GM12878 (cell line): ENCODE measurements at regions not wholly inside any gene's neighbourhood (a gene's known extent, or its start where the extent isn't known, plus 50 kb on each side); places are given as distances from the start of the nearest gene placed in this dataset.

Experiments
- ATAC-seq: fragments of 200-7000 bp; cut with Tn5 transposase; 3 replicates; pipeline ENCODE4 v1.9.1; 2020; ENCODE audit warnings: mild to moderate bottlenecking, moderate library complexity
- BruUV-seq: library from RNA; stranded (reverse); fragments of 400-500 nt; replicated peaks from 2 replicates; lab custom pipeline; 2021; lab: Mats Ljungman, UMichigan
- CTCF ChIA-PET: fragments of 300-600 bp; sonication (Branson Sonifier 250); formaldehyde crosslinking; extraction: SDS; loops from one replicate; lab custom pipeline; 2021; ENCODE audit warnings: inconsistent platforms; lab: Yijun Ruan, JAX
- POLR2A ChIA-PET: fragments of 350-600 bp; formaldehyde crosslinking; extraction: SDS; loops from one replicate; lab custom pipeline; 2021; ENCODE audit warnings: inconsistent platforms; lab: Charles Lee
- RAD21 ChIA-PET: fragments of 300-600 bp; sonication (Branson Sonifier 250); formaldehyde crosslinking; loops from one replicate; lab custom pipeline; 2023; ENCODE audit warnings: antibody characterized with exemption; ENCODE audit not compliant: unreplicated experiment; lab: Charles Lee
- SMC1A ChIA-PET: fragments of 300-600 bp; sonication (Branson Sonifier 250); formaldehyde crosslinking; loops from one replicate; lab custom pipeline; 2023; ENCODE audit not compliant: unreplicated experiment, uncharacterized antibody; lab: Charles Lee
- DNase-seq: peaks from one replicate; pipeline ENCODE4 v3.0.0-alpha.2; 2011; ENCODE audit warnings: low read depth, low spot score
- FAIRE-seq: peaks from 3 replicates; lab custom pipeline; 2011; peaks lifted over from hg19 to GRCh38; lab: Jason Lieb, UNC
- H2AFZ ChIP-seq: 2 replicates; pipeline ENCODE4 v1.6.0; 2011; ENCODE audit warnings: low read depth, low read length, control low read depth; ENCODE audit not compliant: control insufficient read depth
- H3K27ac ChIP-seq: 2 replicates; pipeline ENCODE4 v1.5.1; 2011; ENCODE audit warnings: control low read depth; ENCODE audit not compliant: control insufficient read depth, insufficient read depth
- H3K27me3 ChIP-seq, 2 experiments: replicated peaks in 1 of 2; 2 replicates each; pipeline versions ENCODE4 v1.6.0 to v1.6.1; 2011; ENCODE audit warnings: low read length in 1 of 2; ENCODE audit not compliant: control insufficient read depth in 2 of 2, insufficient read depth in 2 of 2
- H3K36me3 ChIP-seq, 2 experiments: 2 replicates each; pipeline ENCODE4 v1.5.1; 2011; ENCODE audit warnings: low read length in 1 of 2; ENCODE audit not compliant: control insufficient read depth in 2 of 2, insufficient read depth in 2 of 2
- H3K4me1 ChIP-seq: 2 replicates; pipeline ENCODE4 v1.6.1; 2011; ENCODE audit warnings: mild to moderate bottlenecking, low read length, moderate library complexity, mixed read lengths; ENCODE audit not compliant: control insufficient read depth, insufficient read depth
- H3K4me2 ChIP-seq: 2 replicates; pipeline ENCODE4 v1.6.0; 2011; ENCODE audit warnings: control low read depth; ENCODE audit not compliant: control insufficient read depth, insufficient read depth
- H3K4me3 ChIP-seq: fragments of 200-600 bp; sonication (generic); 2 replicates; pipeline ENCODE4 v1.5.1; 2016
- H3K79me2 ChIP-seq: 2 replicates; pipeline ENCODE4 v1.6.0; 2011; ENCODE audit warnings: low read length; ENCODE audit not compliant: control insufficient read depth, insufficient read depth
- H3K9ac ChIP-seq: 2 replicates; pipeline ENCODE4 v1.8.0; 2011; ENCODE audit warnings: low read length, control low read depth, mixed read lengths; ENCODE audit not compliant: control insufficient read depth, insufficient read depth
- H3K9me3 ChIP-seq: replicated peaks from 3 replicates; pipeline ENCODE4 v1.5.1; 2011; ENCODE audit warnings: mild to moderate bottlenecking, low read length; ENCODE audit not compliant: control insufficient read depth, insufficient read depth
- H4K20me1 ChIP-seq: 2 replicates; pipeline ENCODE4 v1.6.0; 2011; ENCODE audit not compliant: control insufficient read depth, insufficient read depth
- CBX3 ChIP-seq: fragments of 200-600 bp; sonication (generic); IDR thresholded peaks from 2 replicates; pipeline ENCODE4 v1.6.1; 2016; ENCODE audit warnings: low read depth, borderline replicate concordance
- MYB ChIP-seq: fragments of 150-350 bp; IDR thresholded peaks from 2 replicates; pipeline ENCODE4 v1.6.1; 2014; ENCODE audit warnings: mild to moderate bottlenecking, low read depth, low read length, borderline replicate concordance
- RCOR1 ChIP-seq: conservative IDR thresholded peaks from 2 replicates; pipeline ENCODE4 v1.6.1; 2012; ENCODE audit warnings: low read depth, low read length, improper control_type of control experiment
- RFX5 ChIP-seq: IDR thresholded peaks from 2 replicates; pipeline ENCODE4 v1.6.1; 2011; ENCODE audit warnings: low read depth, low read length, improper control_type of control experiment
- WGBS: methylation state at CpG from one replicate; pipeline ENCODE4 v1.1.6; 2016; ENCODE audit warnings: low lambda C conversion rate; ENCODE audit not compliant: insufficient replicate concordance, insufficient coverage; ENCODE audit errors: missing lambda C conversion rate; 5-methylcytosine and 5-hydroxymethylcytosine counted together
- in situ Hi-C: fragments of 300-500 bp; cut with MboI; formaldehyde crosslinking; loops from 9 replicates; pipeline ENCODE4 v1.14.3; 2018; ENCODE audit warnings: mixed read lengths
- intact Hi-C: fragments of 100-400 bp; cut with micrococcal nuclease; formaldehyde crosslinking; loops from one replicate; pipeline ENCODE4 v1.14.2; 2022; ENCODE audit not compliant: unreplicated experiment
- TF ChIP-seq, protein P1 (sequence below): fragments of 450-650 bp; formaldehyde crosslinking; IDR thresholded peaks from 2 replicates; pipeline ENCODE4 v1.5.0; 2022; ENCODE audit warnings: mild to moderate bottlenecking, missing genetic modification characterization
- TF ChIP-seq, protein P2 (sequence below): fragments of 450-650 bp; IDR thresholded peaks from 2 replicates; pipeline ENCODE4 v1.6.1; 2014; ENCODE audit warnings: mild to moderate bottlenecking

DNA sequence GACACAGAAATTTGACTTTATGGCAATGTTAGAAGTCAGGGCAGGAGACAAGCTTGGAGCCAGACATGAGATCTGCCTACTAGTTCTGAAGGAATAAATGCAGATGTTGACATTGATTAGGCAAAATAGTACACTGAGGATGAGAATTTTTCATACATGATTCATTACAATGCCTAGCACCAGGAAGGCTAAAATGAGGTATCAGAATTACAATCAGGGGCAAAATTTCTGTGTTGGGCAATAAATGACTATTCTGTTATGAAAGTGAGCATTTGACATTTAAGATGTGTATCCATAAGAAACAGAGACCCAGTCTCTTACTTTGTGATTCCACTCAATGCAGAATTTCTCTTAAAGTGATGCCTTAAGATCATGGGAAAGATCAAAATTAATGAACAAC, 92.4 kb upstream of the CDH10 start:
- no peak overlapping the region for H3K4me3 ChIP-seq
- CTCF ChIA-PET: no interaction called here
- FAIRE-seq (no peak), ATAC-seq (no peak)
- H3K27ac ChIP-seq: no peak overlapping the region
- intact Hi-C loops: no loop called here
- TF ChIP-seq, protein P1, sequence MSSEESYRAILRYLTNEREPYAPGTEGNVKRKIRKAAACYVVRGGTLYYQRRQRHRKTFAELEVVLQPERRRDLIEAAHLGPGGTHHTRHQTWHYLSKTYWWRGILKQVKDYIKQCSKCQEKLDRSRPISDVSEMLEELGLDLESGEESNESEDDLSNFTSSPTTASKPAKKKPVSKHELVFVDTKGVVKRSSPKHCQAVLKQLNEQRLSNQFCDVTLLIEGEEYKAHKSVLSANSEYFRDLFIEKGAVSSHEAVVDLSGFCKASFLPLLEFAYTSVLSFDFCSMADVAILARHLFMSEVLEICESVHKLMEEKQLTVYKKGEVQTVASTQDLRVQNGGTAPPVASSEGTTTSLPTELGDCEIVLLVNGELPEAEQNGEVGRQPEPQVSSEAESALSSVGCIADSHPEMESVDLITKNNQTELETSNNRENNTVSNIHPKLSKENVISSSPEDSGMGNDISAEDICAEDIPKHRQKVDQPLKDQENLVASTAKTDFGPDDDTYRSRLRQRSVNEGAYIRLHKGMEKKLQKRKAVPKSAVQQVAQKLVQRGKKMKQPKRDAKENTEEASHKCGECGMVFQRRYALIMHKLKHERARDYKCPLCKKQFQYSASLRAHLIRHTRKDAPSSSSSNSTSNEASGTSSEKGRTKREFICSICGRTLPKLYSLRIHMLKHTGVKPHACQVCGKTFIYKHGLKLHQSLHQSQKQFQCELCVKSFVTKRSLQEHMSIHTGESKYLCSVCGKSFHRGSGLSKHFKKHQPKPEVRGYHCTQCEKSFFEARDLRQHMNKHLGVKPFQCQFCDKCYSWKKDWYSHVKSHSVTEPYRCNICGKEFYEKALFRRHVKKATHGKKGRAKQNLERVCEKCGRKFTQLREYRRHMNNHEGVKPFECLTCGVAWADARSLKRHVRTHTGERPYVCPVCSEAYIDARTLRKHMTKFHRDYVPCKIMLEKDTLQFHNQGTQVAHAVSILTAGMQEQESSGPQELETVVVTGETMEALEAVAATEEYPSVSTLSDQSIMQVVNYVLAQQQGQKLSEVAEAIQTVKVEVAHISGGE (CRISPR knock-in tag): no peak
- TF ChIP-seq, all 136 proteins: peak for 0
- Histone ChIP-seq H4K20me1 (no peaks in the 10 kb centered on the region), H3K27me3 (no peaks in the 10 kb centered on the region), H2AFZ (no peak overlapping the region), H3K79me2 (no peaks in the 10 kb centered on the region), H3K4me2 (no peak overlapping the region), H3K9ac (no peak overlapping the region), H3K36me3 (no peaks in the 10 kb centered on the region), H3K9me3 (no peaks in the 10 kb centered on the region), H3K4me1 (no peaks in the 10 kb centered on the region)
- BruUV-seq: no TSS peak
- no peak for DNase-seq
- POLR2A ChIA-PET: no interaction called here
- in situ Hi-C loops: no loop called here
- SMC1A ChIA-PET: no interaction called here
- RAD21 ChIA-PET: no interaction called here

DNA sequence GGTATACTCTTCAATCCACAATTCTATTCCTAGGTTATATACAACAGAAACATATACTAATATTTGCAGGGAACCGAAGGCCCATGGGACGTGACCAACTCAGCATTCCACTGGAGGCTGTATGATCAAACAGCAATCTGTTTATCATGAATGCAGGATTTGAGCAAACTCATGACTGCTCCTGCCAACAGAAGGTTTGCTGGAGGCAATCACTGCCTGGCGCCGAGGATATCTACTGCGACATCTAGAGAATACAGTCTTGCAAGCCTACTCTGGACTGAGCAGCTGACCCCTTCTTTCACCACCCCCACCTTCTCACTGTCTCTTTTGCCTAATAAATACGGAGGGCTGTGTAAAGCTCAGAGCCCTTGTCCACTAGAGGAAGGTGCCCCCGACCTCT, 90.5 kb upstream of the CDH10 start:
- Histone ChIP-seq H3K9ac (no peak overlapping the region), H4K20me1 (no peaks in the 10 kb centered on the region), H3K9me3 (no peaks in the 10 kb centered on the region), H3K27ac (no peak overlapping the region), H3K4me1 (no peaks in the 10 kb centered on the region), H2AFZ (no peak overlapping the region), H3K36me3 (no peaks in the 10 kb centered on the region), H3K27me3 (no peaks in the 10 kb centered on the region), H3K4me2 (no peak overlapping the region), H3K4me3 (no peak overlapping the region), H3K79me2 (no peaks in the 10 kb centered on the region)
- TF ChIP-seq CBX3: no peak
- no peak for TF ChIP-seq MYB
- TF ChIP-seq, protein P2, sequence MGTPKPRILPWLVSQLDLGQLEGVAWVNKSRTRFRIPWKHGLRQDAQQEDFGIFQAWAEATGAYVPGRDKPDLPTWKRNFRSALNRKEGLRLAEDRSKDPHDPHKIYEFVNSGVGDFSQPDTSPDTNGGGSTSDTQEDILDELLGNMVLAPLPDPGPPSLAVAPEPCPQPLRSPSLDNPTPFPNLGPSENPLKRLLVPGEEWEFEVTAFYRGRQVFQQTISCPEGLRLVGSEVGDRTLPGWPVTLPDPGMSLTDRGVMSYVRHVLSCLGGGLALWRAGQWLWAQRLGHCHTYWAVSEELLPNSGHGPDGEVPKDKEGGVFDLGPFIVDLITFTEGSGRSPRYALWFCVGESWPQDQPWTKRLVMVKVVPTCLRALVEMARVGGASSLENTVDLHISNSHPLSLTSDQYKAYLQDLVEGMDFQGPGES: no peak
- TF ChIP-seq RCOR1: no peak
- no peak for TF ChIP-seq RFX5
- RAD21 ChIA-PET: no interaction called here
- intact Hi-C loops: no loop called here
- CTCF ChIA-PET: no interaction called here
- in situ Hi-C loops: no loop called here
- no TSS peak for BruUV-seq
- SMC1A ChIA-PET: no interaction called here
- POLR2A ChIA-PET: no interaction called here
- DNase-seq: no peak
- ATAC-seq: no peak
- WGBS: 54% methylated on average over 6 of the region's 7 CpGs
- no peak for FAIRE-seq
